ENCODE measurements at regions not wholly inside any gene's neighbourhood (a gene's known extent, or its start where the extent isn't known, plus 50 kb on each side); places are given as distances from the start of the nearest gene placed in this dataset.

- TF ChIP-seq, protein P1, sequence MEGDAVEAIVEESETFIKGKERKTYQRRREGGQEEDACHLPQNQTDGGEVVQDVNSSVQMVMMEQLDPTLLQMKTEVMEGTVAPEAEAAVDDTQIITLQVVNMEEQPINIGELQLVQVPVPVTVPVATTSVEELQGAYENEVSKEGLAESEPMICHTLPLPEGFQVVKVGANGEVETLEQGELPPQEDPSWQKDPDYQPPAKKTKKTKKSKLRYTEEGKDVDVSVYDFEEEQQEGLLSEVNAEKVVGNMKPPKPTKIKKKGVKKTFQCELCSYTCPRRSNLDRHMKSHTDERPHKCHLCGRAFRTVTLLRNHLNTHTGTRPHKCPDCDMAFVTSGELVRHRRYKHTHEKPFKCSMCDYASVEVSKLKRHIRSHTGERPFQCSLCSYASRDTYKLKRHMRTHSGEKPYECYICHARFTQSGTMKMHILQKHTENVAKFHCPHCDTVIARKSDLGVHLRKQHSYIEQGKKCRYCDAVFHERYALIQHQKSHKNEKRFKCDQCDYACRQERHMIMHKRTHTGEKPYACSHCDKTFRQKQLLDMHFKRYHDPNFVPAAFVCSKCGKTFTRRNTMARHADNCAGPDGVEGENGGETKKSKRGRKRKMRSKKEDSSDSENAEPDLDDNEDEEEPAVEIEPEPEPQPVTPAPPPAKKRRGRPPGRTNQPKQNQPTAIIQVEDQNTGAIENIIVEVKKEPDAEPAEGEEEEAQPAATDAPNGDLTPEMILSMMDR (IDR thresholded peaks at IDR 0.05; ENCODE audit: poor library complexity), result no peak
- TF ChIP-seq EZH2 (IDR thresholded peaks at IDR 0.05; ENCODE audit: borderline replicate concordance), result no peak
These were observed 174.0 kb upstream of the PFKP start for GRCh38 chr10:2893158-2893845.
